Lung (tissue), 11 donors: ENCODE measurements at regions not wholly inside any gene's neighbourhood (a gene's known extent, or its start where the extent isn't known, plus 50 kb on each side); places are given as distances from the start of the nearest gene placed in this dataset.

ENCODE experiments used
- ATAC-seq: fragments of 200-7000 bp; cut with Tn5 transposase; one replicate; pipeline ENCODE4 v1.9.1; 2020; ENCODE audit warnings: moderate number of reproducible peaks; ENCODE audit not compliant: insufficient read depth, low FRiP score
- DNase-seq, 3 donors: peaks; one replicate each; pipeline ENCODE4 v3.0.0-alpha.2; 2013 to 2017
- H3K27ac ChIP-seq, 2 donors: one replicate each; pipeline ENCODE4 v1.5.1; 2013; ENCODE audit warnings: mild to moderate bottlenecking in 2 of 2, moderate library complexity in 2 of 2, control low read depth in 1 of 2, inconsistent platforms in 1 of 2, low read depth in 1 of 2, low read length in 1 of 2
- H3K27me3 ChIP-seq, 3 donors: one replicate each; pipeline ENCODE4 v1.5.1; 2013; ENCODE audit warnings: low read length in 2 of 3; ENCODE audit not compliant: control insufficient read depth in 3 of 3, insufficient read depth in 3 of 3
- H3K36me3 ChIP-seq, 4 donors: one replicate each; pipeline ENCODE4 v1.5.1; 2013; ENCODE audit warnings: low read length in 4 of 4, mild to moderate bottlenecking in 1 of 4, moderate library complexity in 1 of 4; ENCODE audit not compliant: control insufficient read depth in 4 of 4, insufficient read depth in 4 of 4
- H3K4me1 ChIP-seq, 5 donors: one replicate each; pipeline ENCODE4 v1.5.1; 2013; ENCODE audit warnings: low read length in 5 of 5, mild to moderate bottlenecking in 2 of 5, moderate library complexity in 1 of 5; ENCODE audit not compliant: control insufficient read depth in 5 of 5, insufficient read depth in 5 of 5
- H3K4me3 ChIP-seq: one replicate; pipeline ENCODE4 v1.5.1; 2013; ENCODE audit warnings: mild to moderate bottlenecking, control low read depth, moderate library complexity
- H3K9ac ChIP-seq, 2 donors: one replicate each; pipeline ENCODE4 v1.5.1; 2013; ENCODE audit warnings: low read length in 2 of 2, control low read depth in 1 of 2; ENCODE audit not compliant: insufficient read depth in 1 of 2
- H3K9me3 ChIP-seq, 4 donors: one replicate each; pipeline ENCODE4 v1.5.1; 2013; ENCODE audit warnings: low read length in 3 of 4, mild to moderate bottlenecking in 1 of 4, moderate library complexity in 1 of 4; ENCODE audit not compliant: control insufficient read depth in 4 of 4, insufficient read depth in 3 of 4
- WGBS, 2 donors: extraction: QIAGEN DNeasy Blood & Tissue Kit; methylation state at CpG; one replicate each; pipeline ENCODE4 v1.1.7; 2013; 5-methylcytosine and 5-hydroxymethylcytosine counted together
- TF ChIP-seq, protein P1 (sequence below): IDR thresholded peaks from 2 replicates; pipeline ENCODE4 v1.5.1; 2012; ENCODE audit warnings: mild to moderate bottlenecking; ENCODE audit errors: control extremely low read depth, extremely low read depth
- donor health status: control.
- donor health status: control.
- donor health status: Bipolar disorder and iron deficiency.
- donor health status: healthy.
- donor health status: DM: yes; HTN: yes; CAD: no.

- H3K4me3 ChIP-seq = no peak overlapping the region
- TF ChIP-seq, protein P1, sequence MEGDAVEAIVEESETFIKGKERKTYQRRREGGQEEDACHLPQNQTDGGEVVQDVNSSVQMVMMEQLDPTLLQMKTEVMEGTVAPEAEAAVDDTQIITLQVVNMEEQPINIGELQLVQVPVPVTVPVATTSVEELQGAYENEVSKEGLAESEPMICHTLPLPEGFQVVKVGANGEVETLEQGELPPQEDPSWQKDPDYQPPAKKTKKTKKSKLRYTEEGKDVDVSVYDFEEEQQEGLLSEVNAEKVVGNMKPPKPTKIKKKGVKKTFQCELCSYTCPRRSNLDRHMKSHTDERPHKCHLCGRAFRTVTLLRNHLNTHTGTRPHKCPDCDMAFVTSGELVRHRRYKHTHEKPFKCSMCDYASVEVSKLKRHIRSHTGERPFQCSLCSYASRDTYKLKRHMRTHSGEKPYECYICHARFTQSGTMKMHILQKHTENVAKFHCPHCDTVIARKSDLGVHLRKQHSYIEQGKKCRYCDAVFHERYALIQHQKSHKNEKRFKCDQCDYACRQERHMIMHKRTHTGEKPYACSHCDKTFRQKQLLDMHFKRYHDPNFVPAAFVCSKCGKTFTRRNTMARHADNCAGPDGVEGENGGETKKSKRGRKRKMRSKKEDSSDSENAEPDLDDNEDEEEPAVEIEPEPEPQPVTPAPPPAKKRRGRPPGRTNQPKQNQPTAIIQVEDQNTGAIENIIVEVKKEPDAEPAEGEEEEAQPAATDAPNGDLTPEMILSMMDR = no peak
- no peaks in the 10 kb centered on the region for H3K27me3 ChIP-seq
- DNase-seq = no peak
- H3K9ac ChIP-seq = no peak overlapping the region
- H3K27ac ChIP-seq = no peak overlapping the region
- 75 to 83% methylated on average over 3 of the region's 3 CpGs for WGBS, 2 donors
- H3K9me3 ChIP-seq = peaks cover 0 to 2% (median 0%) of the 10 kb centered on the region in 4 donors
- ATAC-seq = no peak
- no peaks in the 10 kb centered on the region for H3K36me3 ChIP-seq
- H3K4me1 ChIP-seq = no peaks in the 10 kb centered on the region
Observed at GRCh38 chr3:115322901-115323300, 175.8 kb upstream of the ZBTB20 start.

GRCh38 chr3:115323380-115323779 lies 176.3 kb upstream of the ZBTB20 start:
- H3K9ac ChIP-seq = no peak overlapping the region
- ATAC-seq = no peak
- no peaks in the 10 kb centered on the region for H3K36me3 ChIP-seq
- no peaks in the 10 kb centered on the region for H3K4me1 ChIP-seq
- no peak overlapping the region for H3K27ac ChIP-seq
- peaks cover 0 to 2% (median 0%) of the 10 kb centered on the region in 4 donors for H3K9me3 ChIP-seq
- 73 to 80% methylated on average over 2 of the region's 2 CpGs for WGBS, 2 donors
- no peak for DNase-seq
- H3K27me3 ChIP-seq = no peaks in the 10 kb centered on the region
- TF ChIP-seq, protein P1 = no peak
- H3K4me3 ChIP-seq = no peak overlapping the region

DNA sequence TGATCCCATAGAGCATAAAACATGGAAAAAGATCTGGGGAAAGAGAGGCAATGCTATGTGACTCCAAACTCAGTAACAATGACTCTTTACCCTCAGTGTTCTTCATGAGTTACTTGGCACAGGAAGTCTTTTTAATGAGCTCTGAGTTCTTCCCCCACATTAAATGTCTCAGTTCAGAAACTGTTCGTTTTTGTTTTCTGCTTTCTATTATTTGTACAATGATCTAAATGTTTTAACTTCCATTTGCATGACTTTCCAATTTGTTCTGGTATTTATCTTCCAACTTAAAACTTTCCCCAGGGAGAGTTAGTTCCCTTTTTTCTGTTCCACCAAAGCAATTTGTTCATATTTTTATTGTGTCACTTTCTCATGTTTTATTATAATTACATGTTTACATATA lies 177.0 kb upstream of the ZBTB20 start:
- Histone ChIP-seq H3K27me3 (no peaks in the 10 kb centered on the region), H3K27ac (no peak overlapping the region), H3K4me3 (no peak overlapping the region), H3K9me3 (peaks cover 0 to 2% (median 0%) of the 10 kb centered on the region in 4 donors), H3K9ac (no peak overlapping the region), H3K36me3 (no peaks in the 10 kb centered on the region), H3K4me1 (no peaks in the 10 kb centered on the region)
- no peak for ATAC-seq
- no peak for DNase-seq
- TF ChIP-seq, protein P1 = no peak
- WGBS, 2 donors = 33 to 53% methylated on average over 1 of the region's 1 CpG

DNA sequence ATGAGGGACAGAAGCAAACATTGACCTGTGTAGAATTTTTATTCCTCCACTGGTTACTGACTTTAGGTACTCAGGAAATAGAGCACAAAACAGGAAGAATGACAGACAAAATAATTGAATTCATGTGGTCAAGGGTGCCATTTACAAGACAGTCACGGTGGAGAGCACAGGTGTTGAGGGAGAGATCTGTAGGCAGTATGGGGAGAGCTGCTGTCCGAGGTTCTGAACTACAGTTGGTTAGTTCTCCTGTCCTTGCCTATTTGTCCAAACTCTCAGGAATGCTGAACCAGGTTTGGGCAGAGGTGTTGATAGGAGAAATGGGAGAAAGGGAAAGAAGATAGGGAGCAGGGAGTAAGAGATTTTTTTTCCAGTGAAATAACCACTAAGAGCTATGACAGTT lies 178.5 kb upstream of the ZBTB20 start:
- ATAC-seq (no peak), DNase-seq (peak; percentile 31 to 67 (median 45))
- TF ChIP-seq, protein P1 = no peak
- peaks cover 0 to 2% (median 0%) of the 10 kb centered on the region in 4 donors for H3K9me3 ChIP-seq
- H3K9ac ChIP-seq = no peak overlapping the region
- H3K36me3 ChIP-seq = no peaks in the 10 kb centered on the region
- no peak overlapping the region for H3K4me3 ChIP-seq
- H3K27me3 ChIP-seq = no peaks in the 10 kb centered on the region
- no peak overlapping the region for H3K27ac ChIP-seq
- WGBS, 2 donors = 7 to 10% methylated on average over 2 of the region's 2 CpGs
- peaks cover 0 to 1% (median 0%) of the 10 kb centered on the region in 5 donors for H3K4me1 ChIP-seq
